Activated CD4-positive, alpha-beta T cell treated with anti-CD3 and anti-CD28 coated beads, Interleukin-2, Interleukin-4, amounts not matched to agents 100 ng/mL and 50 ng/mL, durations not matched to agents 16 hours and 8 hours (primary cell): ENCODE measurements at regions not wholly inside any gene's neighbourhood (a gene's known extent, or its start where the extent isn't known, plus 50 kb on each side); places are given as distances from the start of the nearest gene placed in this dataset.
"Not testable (repeated sequence)": the region's sequence is repeated elsewhere in the genome, so short reads cannot be mapped to it uniquely, and the experiment has no call there.

Experiments
- DNase-seq: peaks from one replicate; pipeline ENCODE4 v3.0.0-alpha.2; 2020; ENCODE audit warnings: low spot score

- no peak for DNase-seq
Observed at GRCh38 chr7:25596443-25596842, 368.2 kb upstream of the NPVF start.

GRCh38 chr7:25597946-25598345, 369.7 kb upstream of the NPVF start:
- DNase-seq: peak; percentile 20

GRCh38 chr7:25598765-25599164, 370.5 kb upstream of the NPVF start:
- DNase-seq: no peak

GRCh38 chr7:25600262-25600920, 372.1 kb upstream of the NPVF start:
- DNase-seq: no peak

GRCh38 chr7:25602730-25603426, 374.6 kb upstream of the NPVF start:
- DNase-seq: not testable (repeated sequence)

GRCh38 chr7:25603427-25603740, 375.1 kb upstream of the NPVF start:
- DNase-seq: not testable (repeated sequence)

GRCh38 chr7:25611196-25611595, 382.9 kb upstream of the NPVF start:
- DNase-seq: no peak

GRCh38 chr7:25613912-25614311, 385.6 kb upstream of the NPVF start:
- no peak for DNase-seq

- DNase-seq: no peak
Observed at GRCh38 chr7:25614415-25614814, 386.1 kb upstream of the NPVF start.

GRCh38 chr7:25615003-25615402, 386.7 kb upstream of the NPVF start:
- DNase-seq: no peak

GRCh38 chr7:25615593-25615992, 387.3 kb upstream of the NPVF start:
- no peak for DNase-seq

GRCh38 chr7:25617214-25617613, 388.9 kb upstream of the NPVF start:
- DNase-seq: no peak

- no peak for DNase-seq
Observed at GRCh38 chr7:25617673-25618072, 389.4 kb upstream of the NPVF start.

- no peak for DNase-seq
Observed at GRCh38 chr7:25619381-25619780, 391.1 kb upstream of the NPVF start.

GRCh38 chr7:25619963-25620799, 391.9 kb upstream of the NPVF start:
- no peak for DNase-seq

GRCh38 chr7:25621993-25622392, 393.7 kb upstream of the NPVF start:
- DNase-seq: no peak

- DNase-seq: no peak
Observed at GRCh38 chr7:25622695-25623094, 394.4 kb upstream of the NPVF start.

GRCh38 chr7:25624051-25624450, 395.8 kb upstream of the NPVF start:
- DNase-seq: no peak

GRCh38 chr7:25624833-25625232, 396.5 kb upstream of the NPVF start:
- DNase-seq: no peak

GRCh38 chr7:25625306-25625992, 397.2 kb upstream of the NPVF start:
- no peak for DNase-seq

- DNase-seq: no peak
Observed at GRCh38 chr7:25626451-25627131, 398.3 kb upstream of the NPVF start.

GRCh38 chr7:25628446-25628845, 400.2 kb upstream of the NPVF start:
- no peak for DNase-seq
